Endometrium (tissue), 2 donors: ENCODE measurements at regions not wholly inside any gene's neighbourhood (a gene's known extent, or its start where the extent isn't known, plus 50 kb on each side); places are given as distances from the start of the nearest gene placed in this dataset.

ENCODE experiments used
- FAIRE-seq: peaks from 2 replicates; lab custom pipeline; 2012; peaks lifted over from hg19 to GRCh38; lab: Jason Lieb, UNC
- donor health status: control.
- donor health status: control.

- no peak for FAIRE-seq
These were observed 73.1 kb upstream of the KCNA4 start for GRCh38 chr11:30089921-30090320.

- no peak for FAIRE-seq
These were observed 74.4 kb upstream of the KCNA4 start for GRCh38 chr11:30091246-30091645.

- no peak for FAIRE-seq
These were observed 74.9 kb upstream of the KCNA4 start for GRCh38 chr11:30091737-30092136.

- FAIRE-seq, result no peak
These were observed 75.7 kb upstream of the KCNA4 start for GRCh38 chr11:30092518-30092917.

GRCh38 chr11:30100495-30100894 lies 83.7 kb upstream of the KCNA4 start:
- no peak for FAIRE-seq

- FAIRE-seq, result no peak
These were observed 89.7 kb upstream of the KCNA4 start for GRCh38 chr11:30106222-30107181.

GRCh38 chr11:30107899-30108298 lies 91.1 kb upstream of the KCNA4 start:
- no peak for FAIRE-seq

- FAIRE-seq, result no peak
These were observed 92.9 kb upstream of the KCNA4 start for GRCh38 chr11:30109774-30110173.

GRCh38 chr11:30110691-30111090 lies 93.9 kb upstream of the KCNA4 start:
- no peak for FAIRE-seq

GRCh38 chr11:30111786-30112185 lies 95.0 kb upstream of the KCNA4 start:
- FAIRE-seq, result no peak

- FAIRE-seq, result no peak
These were observed 96.6 kb upstream of the KCNA4 start for GRCh38 chr11:30113326-30113898.

- FAIRE-seq, result no peak
These were observed 99.7 kb upstream of the KCNA4 start for GRCh38 chr11:30116512-30116911.

- no peak for FAIRE-seq
These were observed 103.3 kb upstream of the KCNA4 start for GRCh38 chr11:30120045-30120589.

GRCh38 chr11:30125456-30125855 lies 105.4 kb upstream of the FSHB start:
- FAIRE-seq, result no peak

GRCh38 chr11:30128269-30128932 lies 102.4 kb upstream of the FSHB start:
- FAIRE-seq, result no peak

GRCh38 chr11:30131535-30131934 lies 99.3 kb upstream of the FSHB start:
- no peak for FAIRE-seq

GRCh38 chr11:30133281-30133680 lies 97.5 kb upstream of the FSHB start:
- FAIRE-seq, result no peak

GRCh38 chr11:30143098-30143705 lies 87.6 kb upstream of the FSHB start:
- no peak for FAIRE-seq

GRCh38 chr11:30147293-30147692 lies 83.5 kb upstream of the FSHB start:
- no peak for FAIRE-seq

- no peak for FAIRE-seq
These were observed 80.8 kb upstream of the FSHB start for GRCh38 chr11:30149998-30150397.

GRCh38 chr11:30150425-30150824 lies 80.4 kb upstream of the FSHB start:
- no peak for FAIRE-seq

GRCh38 chr11:30153008-30153407 lies 77.8 kb upstream of the FSHB start:
- FAIRE-seq, result no peak
